WTC11 (cell line): ENCODE measurements at regions not wholly inside any gene's neighbourhood (a gene's known extent, or its start where the extent isn't known, plus 50 kb on each side); places are given as distances from the start of the nearest gene placed in this dataset.

ENCODE experiments used
- AR ChIP-seq: fragments of 250-450 bp; sonication (Bioruptor Pico); IDR thresholded peaks from 2 replicates; pipeline ENCODE4 v1.9.0; 2021; ENCODE audit warnings: mild to moderate bottlenecking
- ATF3 ChIP-seq: sonication (generic); formaldehyde crosslinking; conservative IDR thresholded peaks from 2 replicates; pipeline ENCODE4 v1.8.1; 2022; ENCODE audit warnings: mild to moderate bottlenecking, missing genetic modification reagents
- CTCF ChIP-seq: fragments of 200-600 bp; IDR thresholded peaks from 2 replicates; pipeline ENCODE4 v1.8.0; 2022; ENCODE audit warnings: antibody characterized with exemption
- HMGXB4 ChIP-seq: sonication (generic); formaldehyde crosslinking; IDR thresholded peaks from 2 replicates; pipeline ENCODE4 v1.8.1; 2023; ENCODE audit warnings: mild to moderate bottlenecking, moderate library complexity, missing genetic modification reagents
- JUN ChIP-seq: sonication (generic); formaldehyde crosslinking; IDR thresholded peaks from 2 replicates; pipeline ENCODE4 v1.8.0; 2023; ENCODE audit warnings: mild to moderate bottlenecking, missing genetic modification reagents
- NR1H2 ChIP-seq: sonication (generic); formaldehyde crosslinking; IDR thresholded peaks from 2 replicates; pipeline ENCODE4 v1.9.0; 2021; ENCODE audit warnings: mild to moderate bottlenecking, moderate library complexity, missing genetic modification reagents
- SP1 ChIP-seq: sonication (generic); formaldehyde crosslinking; conservative IDR thresholded peaks from 2 replicates; pipeline ENCODE4 v1.8.1; 2022; ENCODE audit warnings: missing genetic modification reagents
- USF2 ChIP-seq: sonication (generic); formaldehyde crosslinking; IDR thresholded peaks from 2 replicates; pipeline ENCODE4 v1.8.1; 2023; ENCODE audit warnings: mild to moderate bottlenecking, missing genetic modification reagents, moderate library complexity
- ZNF219 ChIP-seq: sonication (generic); formaldehyde crosslinking; IDR thresholded peaks from 2 replicates; pipeline ENCODE4 v1.8.0; 2023; ENCODE audit warnings: missing genetic modification reagents, mild to moderate bottlenecking, borderline replicate concordance
- ZNF423 ChIP-seq: fragments of 250-450 bp; sonication (Bioruptor Pico); IDR thresholded peaks from 2 replicates; pipeline ENCODE4 v2.1.2; 2022; ENCODE audit warnings: mild to moderate bottlenecking, moderate library complexity
- TF ChIP-seq, protein P1 (sequence below): sonication (generic); formaldehyde crosslinking; IDR thresholded peaks from 2 replicates; pipeline ENCODE4 v1.8.0; 2022; ENCODE audit warnings: mild to moderate bottlenecking, missing genetic modification reagents
- TF ChIP-seq, protein P2 (sequence below): sonication (generic); formaldehyde crosslinking; IDR thresholded peaks from 2 replicates; pipeline ENCODE4 v1.8.1; 2022; ENCODE audit warnings: low read depth, mild to moderate bottlenecking, moderate library complexity, missing genetic modification reagents, borderline replicate concordance

DNA sequence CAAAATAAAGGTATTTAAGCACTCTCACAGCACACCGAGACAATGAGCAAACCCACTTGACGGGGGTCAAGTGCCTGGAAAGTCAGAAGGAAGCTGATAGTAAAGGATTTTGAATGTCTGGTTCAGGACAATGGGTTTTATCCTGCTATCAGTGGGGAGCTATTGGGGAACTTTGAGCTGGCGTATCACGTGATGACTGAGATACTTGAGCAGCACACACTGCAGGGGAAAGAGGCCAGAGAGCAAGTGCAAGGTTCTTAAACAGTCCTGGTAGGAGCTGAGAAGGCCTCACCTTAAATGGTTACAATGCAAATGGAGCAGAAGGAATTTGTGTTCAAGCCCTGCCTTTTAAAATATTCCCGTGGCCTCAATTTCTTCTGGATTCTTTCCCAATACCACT is 225.3 kb downstream of the LACC1 start:
- no peak for TF ChIP-seq CTCF
- TF ChIP-seq, protein P1, sequence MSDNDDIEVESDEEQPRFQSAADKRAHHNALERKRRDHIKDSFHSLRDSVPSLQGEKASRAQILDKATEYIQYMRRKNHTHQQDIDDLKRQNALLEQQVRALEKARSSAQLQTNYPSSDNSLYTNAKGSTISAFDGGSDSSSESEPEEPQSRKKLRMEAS (CRISPR knock-in tag) = no peak
- no peak for TF ChIP-seq HMGXB4 (CRISPR knock-in tag)
- no peak for TF ChIP-seq ATF3 (CRISPR knock-in tag)
- TF ChIP-seq, protein P2, sequence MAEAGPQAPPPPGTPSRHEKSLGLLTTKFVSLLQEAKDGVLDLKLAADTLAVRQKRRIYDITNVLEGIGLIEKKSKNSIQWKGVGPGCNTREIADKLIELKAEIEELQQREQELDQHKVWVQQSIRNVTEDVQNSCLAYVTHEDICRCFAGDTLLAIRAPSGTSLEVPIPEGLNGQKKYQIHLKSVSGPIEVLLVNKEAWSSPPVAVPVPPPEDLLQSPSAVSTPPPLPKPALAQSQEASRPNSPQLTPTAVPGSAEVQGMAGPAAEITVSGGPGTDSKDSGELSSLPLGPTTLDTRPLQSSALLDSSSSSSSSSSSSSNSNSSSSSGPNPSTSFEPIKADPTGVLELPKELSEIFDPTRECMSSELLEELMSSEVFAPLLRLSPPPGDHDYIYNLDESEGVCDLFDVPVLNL (CRISPR knock-in tag) = no peak
- peak; percentile 76 for TF ChIP-seq USF2
- no peak for TF ChIP-seq JUN (CRISPR knock-in tag)
- TF ChIP-seq ZNF219 = no peak
- TF ChIP-seq ZNF423 (CRISPR knock-in tag) = no peak
- TF ChIP-seq SP1 = no peak
- no peak for TF ChIP-seq NR1H2 (CRISPR knock-in tag)
- TF ChIP-seq AR = no peak
